T-helper 1 cell treated with Interleukin-12 subunit alpha and Interleukin-12 subunit beta and Interleukin-4 antibody, amounts not matched to agents 30 ng/mL and 1 ng/mL, for 36 hours (primary cell): ENCODE measurements at regions not wholly inside any gene's neighbourhood (a gene's known extent, or its start where the extent isn't known, plus 50 kb on each side); places are given as distances from the start of the nearest gene placed in this dataset.

Source experiments
- intact Hi-C: fragments of 100-400 bp; cut with micrococcal nuclease; formaldehyde crosslinking; loops from one replicate; pipeline ENCODE4 v1.15.1; 2024

GRCh38 chr3:184659797-184660301 lies 52.0 kb downstream of the MAGEF1 start:
- intact Hi-C loops: no loop called here

DNA sequence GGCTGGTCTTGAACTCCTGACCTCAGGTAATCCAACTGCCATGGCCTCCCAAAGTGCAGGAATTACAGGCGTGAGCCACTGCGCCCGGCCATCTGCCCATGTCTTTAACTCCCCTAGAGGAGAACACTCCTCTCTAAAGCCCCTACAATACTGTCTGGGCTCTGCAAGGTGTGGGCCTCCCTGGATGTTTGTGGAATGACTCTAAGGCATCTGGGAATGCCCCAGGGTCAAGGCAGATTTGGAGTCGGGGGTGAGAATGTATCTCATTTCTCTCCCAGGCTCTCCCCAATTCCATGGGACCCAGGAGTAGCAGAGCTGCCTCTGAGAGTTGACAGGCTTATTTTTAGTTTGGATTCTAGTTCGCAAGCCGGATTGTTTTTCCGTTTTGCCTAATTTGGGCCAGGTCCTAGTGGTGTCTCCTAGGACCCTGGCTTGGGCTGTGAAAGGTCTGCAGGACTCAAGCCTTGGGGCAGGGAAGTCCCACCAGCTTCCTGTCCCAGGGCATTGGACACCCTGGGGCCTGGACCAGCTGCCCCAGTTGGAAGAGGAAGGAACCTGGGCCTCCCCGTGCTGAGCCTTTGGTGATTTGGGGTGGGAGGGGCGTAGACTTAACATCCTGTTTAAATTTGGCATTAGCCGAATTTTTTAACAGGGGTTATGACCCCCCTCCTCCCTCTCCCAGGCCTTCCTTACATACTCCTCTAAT lies 53.5 kb downstream of the MAGEF1 start:
- intact Hi-C loops: no loop called here

DNA sequence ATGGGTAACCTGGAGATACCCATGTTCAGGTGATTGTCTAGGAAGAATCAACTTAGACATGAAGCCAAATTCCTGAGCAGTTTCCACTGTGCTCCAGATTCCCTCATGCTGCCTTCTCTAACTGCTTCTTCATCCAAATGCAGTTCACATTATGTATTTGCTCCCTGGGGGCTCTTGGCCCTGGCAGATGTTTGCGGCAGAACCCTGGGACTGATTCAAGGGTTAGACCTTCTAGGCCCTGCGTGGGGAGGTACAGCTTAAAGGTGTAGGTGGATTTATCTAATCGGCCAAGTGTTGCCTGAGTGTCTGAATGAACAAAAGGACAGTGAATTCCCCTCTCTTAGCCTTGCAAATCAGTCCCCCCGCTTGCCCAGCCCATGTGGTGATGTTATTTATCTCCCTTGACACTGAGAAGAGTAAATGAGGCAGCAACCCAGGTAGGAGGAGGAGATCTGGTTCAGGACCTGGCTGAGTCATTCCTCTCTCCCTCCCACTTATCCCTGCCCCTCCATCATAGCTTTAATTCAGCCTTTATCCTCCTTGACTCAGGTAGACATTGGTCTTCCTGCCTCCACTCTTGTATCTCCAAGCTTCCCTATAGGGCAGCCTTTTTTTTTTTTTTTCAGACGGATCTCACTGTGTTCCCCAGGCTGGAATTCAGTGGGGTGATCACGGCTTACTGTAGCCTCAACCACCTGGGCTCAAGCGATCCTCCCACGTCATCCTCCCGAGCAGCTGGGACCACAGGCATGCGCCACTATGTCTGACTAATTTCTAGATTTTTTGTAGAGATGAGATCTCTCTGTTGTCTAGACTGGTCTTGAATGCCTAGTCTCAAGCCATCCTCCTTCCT lies 54.8 kb downstream of the MAGEF1 start:
- intact Hi-C loops: no loop called here

DNA sequence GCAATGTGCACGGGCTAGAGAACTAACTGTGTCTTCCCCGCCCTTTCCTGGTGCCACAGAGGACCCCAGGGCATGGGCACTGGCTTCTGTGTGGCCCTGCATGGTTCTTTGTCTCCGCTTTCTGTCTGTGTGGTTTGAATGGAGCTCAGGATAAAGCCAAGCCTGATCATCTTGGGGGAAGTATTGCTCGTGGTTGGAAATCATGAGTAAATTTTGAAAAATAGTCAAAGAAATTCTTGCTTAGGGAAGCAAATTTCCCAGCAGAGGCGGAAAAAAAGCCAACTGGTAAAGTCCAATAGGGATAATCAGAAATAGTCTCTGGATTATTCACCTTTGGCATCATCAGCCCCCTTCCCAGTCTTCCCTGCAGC lies 55.4 kb downstream of the MAGEF1 start:
- intact Hi-C loops: no loop called here

GRCh38 chr3:184655597-184655996 lies 56.3 kb downstream of the MAGEF1 start:
- intact Hi-C loops: no loop called here

DNA sequence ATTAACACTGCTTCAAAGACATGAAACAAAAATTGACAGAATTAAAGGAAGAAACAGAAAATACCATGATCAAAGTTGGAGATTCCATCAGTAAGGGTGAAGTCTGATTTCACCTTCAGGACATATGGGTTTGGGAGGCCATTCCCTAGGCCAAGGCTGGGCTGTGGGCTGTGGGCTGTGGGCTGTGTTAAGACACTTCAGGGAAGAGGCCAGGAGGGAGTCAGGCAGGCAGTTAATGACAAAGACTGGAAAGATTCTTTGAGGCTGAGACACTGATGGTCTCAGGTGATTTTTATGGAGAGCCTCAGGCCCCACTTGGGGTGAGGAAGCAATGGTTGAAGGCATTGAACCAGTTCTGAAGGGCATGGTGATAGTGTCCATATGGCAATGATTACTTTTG lies 57.5 kb downstream of the MAGEF1 start:
- intact Hi-C loops: no loop called here

DNA sequence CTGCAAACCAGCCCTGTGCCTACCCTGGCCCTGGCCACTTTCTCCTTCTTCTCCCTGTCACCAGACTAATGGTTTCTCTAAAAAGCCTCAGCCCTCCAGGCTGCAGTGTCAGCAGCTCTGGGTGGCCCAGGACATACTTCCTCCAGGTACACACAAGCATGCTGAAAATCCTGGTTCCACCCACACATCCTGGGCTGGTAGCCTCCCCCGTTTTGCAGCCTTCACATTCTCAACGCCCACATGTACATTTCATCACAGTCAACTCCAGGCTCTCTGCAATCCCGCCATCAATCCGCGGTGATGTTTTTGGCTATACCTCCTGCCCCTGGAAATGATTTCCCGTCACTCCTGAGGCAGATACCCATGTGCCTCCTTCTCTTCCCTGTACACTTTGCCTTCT lies 59.4 kb downstream of the MAGEF1 start:
- intact Hi-C loops: no loop called here

DNA sequence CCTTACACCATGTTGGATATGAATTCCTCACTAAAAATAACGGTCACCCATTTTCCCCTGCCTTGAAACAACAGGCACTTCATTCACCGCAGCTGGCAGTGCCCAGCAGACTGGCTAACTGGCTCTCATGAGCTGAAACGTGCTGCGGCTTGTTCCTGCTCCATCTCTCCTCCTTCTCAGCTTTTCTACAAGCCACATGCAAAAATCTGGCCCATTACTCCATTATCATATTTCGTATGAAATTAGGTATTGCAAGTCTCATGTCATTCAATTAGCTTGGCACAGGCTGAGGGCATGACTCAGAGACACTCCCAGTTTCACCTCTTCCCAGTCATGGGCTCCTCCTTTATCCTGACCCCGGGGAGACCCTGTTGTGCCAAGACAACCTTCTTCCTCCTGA lies 60.0 kb downstream of the MAGEF1 start:
- intact Hi-C loops: no loop called here

- intact Hi-C loops: no loop called here
Observed at GRCh38 chr3:184648636-184649035, 63.2 kb downstream of the MAGEF1 start.

DNA sequence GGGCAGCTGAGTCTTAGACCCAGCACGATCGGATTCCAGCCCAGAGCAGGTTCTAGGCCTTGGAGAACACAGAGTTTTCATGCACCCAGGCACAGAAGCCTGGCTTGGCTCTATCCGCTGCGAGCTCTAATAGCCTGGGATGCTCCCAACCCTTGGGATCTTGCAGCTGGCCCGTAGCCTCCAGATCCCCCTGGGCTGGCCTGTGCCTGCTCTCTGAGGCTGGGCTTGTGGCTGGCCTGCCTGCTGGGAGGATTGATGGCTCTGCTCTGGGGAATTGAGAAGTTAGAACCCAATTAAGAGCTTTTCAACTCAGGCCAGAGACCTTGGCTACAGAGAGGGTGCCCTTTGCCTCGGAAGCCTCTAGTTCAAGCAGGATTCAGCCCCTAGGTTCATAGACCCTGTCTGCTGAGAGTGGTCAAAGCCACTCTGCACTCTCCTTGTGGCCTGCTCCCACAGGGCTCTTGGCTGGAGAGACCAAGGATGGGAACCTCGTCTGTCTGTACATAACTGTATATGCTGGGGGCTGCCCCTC lies 64.4 kb downstream of the MAGEF1 start:
- intact Hi-C loops: no loop called here

GRCh38 chr3:184645336-184645735 lies 66.5 kb downstream of the MAGEF1 start:
- intact Hi-C loops: no loop called here

DNA sequence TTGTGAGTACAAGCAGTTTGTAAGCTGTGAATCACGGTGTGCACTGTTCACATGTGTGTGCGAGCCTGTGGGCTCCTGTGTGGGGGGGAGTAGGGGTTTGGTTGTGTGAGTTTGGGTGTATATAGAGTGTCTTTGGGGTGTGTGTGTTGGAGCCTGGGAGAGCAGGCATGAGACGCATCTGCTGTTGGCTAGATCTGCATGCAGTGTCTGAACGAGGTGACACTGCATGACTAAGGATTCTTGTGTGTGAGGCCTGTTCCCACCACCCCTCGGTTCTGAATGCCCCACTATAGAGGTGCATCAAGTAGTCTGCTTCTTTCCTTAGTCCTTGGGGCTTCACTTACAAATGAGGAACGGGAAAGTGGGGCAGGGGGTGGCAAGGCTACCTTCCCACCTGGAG lies 68.4 kb downstream of the MAGEF1 start:
- intact Hi-C loops: no loop called here

GRCh38 chr3:184642631-184643285 lies 69.1 kb downstream of the MAGEF1 start:
- intact Hi-C loops: no loop called here

- intact Hi-C loops: no loop called here
Observed at GRCh38 chr3:184641430-184641829, 70.4 kb downstream of the MAGEF1 start.

- intact Hi-C loops: loop anchor here (5.0 kb wide), 2 partner anchors 88 to 138 kb away; no protein-coding TSS in a partner anchor
Observed at GRCh38 chr3:184639351-184639750, 72.5 kb downstream of the MAGEF1 start.

DNA sequence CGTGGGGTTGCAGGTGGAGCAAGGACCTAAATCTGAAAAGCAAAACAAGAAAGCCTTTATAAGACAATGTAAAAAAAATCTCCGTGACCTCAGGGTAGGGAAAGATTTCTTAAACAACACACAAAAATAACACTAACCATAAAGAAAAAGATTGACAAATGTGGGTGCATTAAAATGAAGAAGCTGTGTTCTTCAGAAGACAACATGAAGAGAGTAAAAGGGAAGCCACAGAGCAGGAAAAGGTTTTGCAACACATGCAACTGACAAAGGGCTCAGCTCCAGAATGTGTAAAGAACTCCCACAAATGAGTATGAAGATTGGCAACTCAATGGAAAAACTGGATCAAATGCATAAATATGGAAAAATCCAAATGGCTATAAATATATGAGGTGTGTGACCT lies 74.2 kb downstream of the MAGEF1 start:
- intact Hi-C loops: loop anchor here (1.0 to 5.0 kb wide), 3 partner anchors 75 to 140 kb away; partner anchors contain the start of gene MAGEF1

DNA sequence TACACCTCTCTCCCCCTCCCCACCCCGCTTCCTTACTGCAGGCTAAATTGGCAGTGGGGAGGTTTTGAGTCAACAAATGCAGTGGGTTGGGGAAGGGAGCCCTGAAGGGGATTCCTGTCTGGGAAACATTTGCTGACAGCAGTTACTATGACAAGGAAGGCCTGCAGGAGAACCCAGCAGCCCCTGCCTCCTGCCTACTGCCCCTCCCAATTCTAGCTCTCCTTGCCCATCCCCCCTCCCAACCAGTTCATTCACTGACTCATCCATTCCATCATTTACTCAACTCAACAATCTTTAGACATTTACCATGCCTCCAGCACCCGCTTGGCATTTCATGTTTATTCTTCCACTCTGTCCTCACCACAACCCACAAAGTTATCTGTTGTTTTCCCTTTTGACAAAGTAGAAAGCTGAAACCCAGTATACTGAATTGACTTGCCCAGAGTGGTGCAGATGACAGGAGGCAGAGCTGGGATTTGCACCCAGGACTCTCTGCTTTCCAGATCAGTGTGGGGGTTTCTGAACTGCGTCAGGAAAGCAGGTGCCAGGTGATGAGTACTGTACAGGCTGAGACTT lies 75.0 kb downstream of the MAGEF1 start:
- intact Hi-C loops: loop anchor here (1.0 to 5.0 kb wide), 3 partner anchors 75 to 140 kb away; partner anchors contain the start of gene MAGEF1

GRCh38 chr3:184635774-184636173 lies 74.2 kb downstream of the EPHB3 start:
- intact Hi-C loops: loop anchor here (5.0 kb wide), 2 partner anchors 92 to 142 kb away; no protein-coding TSS in a partner anchor

- intact Hi-C loops: loop anchor here (5.0 kb wide), 2 partner anchors 92 to 142 kb away; no protein-coding TSS in a partner anchor
Observed at GRCh38 chr3:184635126-184635525, 73.5 kb downstream of the EPHB3 start.

- intact Hi-C loops: no loop called here
Observed at GRCh38 chr3:184633237-184633579, 71.6 kb downstream of the EPHB3 start.

DNA sequence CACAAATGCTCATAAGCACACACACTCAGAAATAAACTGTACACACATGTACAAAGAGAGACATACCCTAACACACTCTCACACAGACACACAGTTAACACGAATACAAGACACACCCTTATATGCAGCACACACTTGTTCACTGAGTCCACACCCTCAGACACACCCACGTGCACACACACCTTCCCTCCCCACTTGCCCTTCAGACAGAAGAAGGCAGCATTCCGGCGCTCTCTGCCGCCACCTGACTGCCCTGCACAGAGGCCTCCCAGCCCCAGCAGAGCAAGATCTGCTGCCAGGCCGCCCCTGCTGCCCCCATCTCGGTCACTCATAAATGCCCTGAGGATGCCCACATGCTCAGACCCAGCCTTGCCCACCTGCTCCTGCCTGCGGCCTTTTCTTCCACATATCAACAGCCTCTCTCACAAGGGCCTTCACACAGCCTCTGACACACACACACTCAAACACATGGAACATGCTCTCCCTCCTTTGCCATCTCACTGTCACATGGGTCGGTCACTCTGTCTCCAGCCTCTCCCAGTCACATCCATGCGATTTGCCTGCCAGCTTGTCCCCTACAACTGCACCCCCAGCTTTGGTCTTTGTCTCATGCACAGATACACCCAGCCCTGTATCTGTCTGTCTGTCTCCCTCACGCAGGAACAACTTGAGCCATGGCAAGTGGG lies 71.1 kb downstream of the EPHB3 start:
- intact Hi-C loops: no loop called here
